ENCODE measurements at regions not wholly inside any gene's neighbourhood (a gene's known extent, or its start where the extent isn't known, plus 50 kb on each side); places are given as distances from the start of the nearest gene placed in this dataset.

GRCh38 chr14:84591827-84592445 is 938.0 kb upstream of the FLRT2 start:
- H3K4me2 ChIP-seq, result no peak overlapping the region
- H3K4me3 ChIP-seq, result no peak overlapping the region
- no peaks in the 10 kb centered on the region for H3K9me3 ChIP-seq
- ATAC-seq, result no peak
- 14% methylated on average over 9 of the region's 9 CpGs for WGBS (ENCODE audit: missing lambda C conversion rate)
- no peak overlapping the region for H3K27ac ChIP-seq
- no peaks in the 10 kb centered on the region for H3K4me1 ChIP-seq
- no peak for FAIRE-seq
- ChIA-PET POLR2A (no interaction called here), CTCF (no interaction called here)
- no peak for TF ChIP-seq ELK1 (IDR thresholded peaks at IDR 0.05; ENCODE audit: low read depth, low read length)
- no peak for TF ChIP-seq EHMT2 (IDR thresholded peaks at IDR 0.05; ENCODE audit: low read depth)
- no peak for TF ChIP-seq HES2 (IDR thresholded peaks at IDR 0.05)
- no peak for TF ChIP-seq POLR2A (IDR thresholded peaks at IDR 0.05; ENCODE audit: low read length)
- no peak for TF ChIP-seq CEBPB (IDR thresholded peaks at IDR 0.05)
- TF ChIP-seq HDAC2 (IDR thresholded peaks at IDR 0.05), result no peak
- no peak for TF ChIP-seq TFCP2L1 (CRISPR knock-in tag; IDR thresholded peaks at IDR 0.05)
- TF ChIP-seq RARB (CRISPR knock-in tag; IDR thresholded peaks at IDR 0.05), result no peak
- no peak for TF ChIP-seq FOSL2 (IDR thresholded peaks at IDR 0.05)
- no peak for TF ChIP-seq FOSL2 (CRISPR knock-in tag; IDR thresholded peaks at IDR 0.05)
- no peak for TF ChIP-seq ZC3H11A (IDR thresholded peaks at IDR 0.05)
- TF ChIP-seq FOSB (CRISPR knock-in tag; IDR thresholded peaks at IDR 0.05), result no peak
- TF ChIP-seq HEYL (CRISPR knock-in tag; IDR thresholded peaks at IDR 0.05), result no peak
- no peak for DNase-seq (ENCODE audit: low read depth in 1 of 2, low spot score in 1 of 2)

GRCh38 chr14:84592770-84593169 is 937.2 kb upstream of the FLRT2 start:
- FAIRE-seq, result no peak
- 33% methylated on average over 2 of the region's 2 CpGs for WGBS (ENCODE audit: missing lambda C conversion rate)
- TF ChIP-seq GATA3 (IDR thresholded peaks at IDR 0.05; ENCODE audit: borderline replicate concordance) (no peak), PBX3 (IDR thresholded peaks at IDR 0.05) (no peak), EHF (CRISPR knock-in tag; IDR thresholded peaks at IDR 0.05) (no peak), EHMT2 (IDR thresholded peaks at IDR 0.05; ENCODE audit: low read depth) (no peak), USF2 (IDR thresholded peaks at IDR 0.05) (no peak), POLR2AphosphoS2 (conservative IDR thresholded peaks at IDR 0.05; ENCODE audit: low read length) (no peak), ZSCAN20 (CRISPR knock-in tag; IDR thresholded peaks at IDR 0.05) (no peak), MAX (IDR thresholded peaks at IDR 0.05) (no peak), MAZ (IDR thresholded peaks at IDR 0.05; ENCODE audit: borderline replicate concordance, low read depth, low read length) (no peak), RFX5 (IDR thresholded peaks at IDR 0.05) (no peak), FOXS1 (CRISPR knock-in tag; IDR thresholded peaks at IDR 0.05) (no peak), NPAS2 (CRISPR knock-in tag; IDR thresholded peaks at IDR 0.05; ENCODE audit: borderline replicate concordance) (no peak)
- Histone ChIP-seq H3K27ac (no peak overlapping the region), H3K4me1 (no peaks in the 10 kb centered on the region), H3K9me3 (no peaks in the 10 kb centered on the region), H3K4me3 (no peak overlapping the region), H3K4me2 (no peak overlapping the region)
- POLR2A ChIA-PET, result no interaction called here
- CTCF ChIA-PET, result no interaction called here
- no peak for DNase-seq (ENCODE audit: low read depth in 1 of 2, low spot score in 1 of 2)
- no peak for ATAC-seq

- FAIRE-seq, result no peak
- no peak for ATAC-seq
- no peak for DNase-seq (ENCODE audit: low read depth in 1 of 2, low spot score in 1 of 2)
- 16% methylated on average over 2 of the region's 2 CpGs for WGBS (ENCODE audit: missing lambda C conversion rate)
- no peaks in the 10 kb centered on the region for H3K4me1 ChIP-seq
- no peak overlapping the region for H3K27ac ChIP-seq
- ChIA-PET POLR2A (no interaction called here), CTCF (no interaction called here)
- H3K9me3 ChIP-seq, result no peaks in the 10 kb centered on the region
- H3K4me3 ChIP-seq, result no peak overlapping the region
- TF ChIP-seq FOSL2 (IDR thresholded peaks at IDR 0.05) (no peak), FOSL2 (CRISPR knock-in tag; IDR thresholded peaks at IDR 0.05) (no peak), RNF2 (IDR thresholded peaks at IDR 0.05; ENCODE audit: borderline replicate concordance, low read depth) (no peak), JUNB (IDR thresholded peaks at IDR 0.05) (no peak), EHMT2 (IDR thresholded peaks at IDR 0.05; ENCODE audit: low read depth) (no peak), ATOH8 (CRISPR knock-in tag; IDR thresholded peaks at IDR 0.05; ENCODE audit: low read depth) (no peak), CTCF (IDR thresholded peaks at IDR 0.05) (no peak), POLR2AphosphoS2 (conservative IDR thresholded peaks at IDR 0.05; ENCODE audit: low read length) (no peak), PBX3 (IDR thresholded peaks at IDR 0.05) (no peak), MYC (IDR thresholded peaks at IDR 0.05; ENCODE audit: borderline replicate concordance, low read length) (no peak), GATA3 (IDR thresholded peaks at IDR 0.05; ENCODE audit: borderline replicate concordance) (no peak)
- no peak overlapping the region for H3K4me2 ChIP-seq
Observed at GRCh38 chr14:84610086-84610485, 919.9 kb upstream of the FLRT2 start.
